ENCODE measurements at regions not wholly inside any gene's neighbourhood (a gene's known extent, or its start where the extent isn't known, plus 50 kb on each side); places are given as distances from the start of the nearest gene placed in this dataset.
A peak's percentile ranks its signal among the peaks of the same experiment; 100 is the strongest.

GRCh38 chr2:60385648-60386047 lies 167.8 kb downstream of the BCL11A start:
- no peak for DNase-seq
- Histone ChIP-seq H4K5ac (ENCODE audit: low read length) (no peak overlapping the region), H4K8ac (ENCODE audit: low read depth, low read length) (no peak overlapping the region), H3K4ac (ENCODE audit: low read depth, low read length) (no peak overlapping the region), H2BK5ac (ENCODE audit: low read length) (no peak overlapping the region), H3K4me1 (ENCODE audit: control insufficient read depth, low read depth, low read length) (no peaks in the 10 kb centered on the region), H3K4me3 (ENCODE audit: low read length) (no peak overlapping the region), H3K9ac (ENCODE audit: low read length) (no peak overlapping the region), H3K79me1 (ENCODE audit: low read length) (no peaks in the 10 kb centered on the region), H3K27ac (ENCODE audit: low read depth, low read length) (no peak overlapping the region), H3K18ac (ENCODE audit: low read length) (no peak overlapping the region), H2BK15ac (replicated peaks; ENCODE audit: low read depth) (no peak overlapping the region), H3K36me3 (ENCODE audit: control insufficient read depth, insufficient read depth, low read length) (no peaks in the 10 kb centered on the region), H3K27me3 (ENCODE audit: insufficient read depth, low read length, poor library complexity) (no peaks in the 10 kb centered on the region), H3K23ac (ENCODE audit: low read length) (no peak overlapping the region), H3K4me2 (ENCODE audit: low read length) (no peak overlapping the region), H2BK120ac (ENCODE audit: low read depth, low read length) (no peak overlapping the region), H3K56ac (ENCODE audit: low read length) (no peak overlapping the region), H2AK5ac (ENCODE audit: low read length) (no peak overlapping the region), H3K79me2 (ENCODE audit: control insufficient read depth, insufficient read depth, low read length) (no peaks in the 10 kb centered on the region)
- no CpG with 5 or more reads among the region's 5 CpGs for WGBS (ENCODE audit: extremely low coverage, insufficient coverage, low lambda C conversion rate)

GRCh38 chr2:60383401-60384143 lies 169.9 kb downstream of the BCL11A start:
- Histone ChIP-seq H3K79me1 (ENCODE audit: low read length) (no peaks in the 10 kb centered on the region), H3K4me3 (ENCODE audit: low read length) (no peak overlapping the region), H3K18ac (ENCODE audit: low read length) (no peak overlapping the region), H4K5ac (ENCODE audit: low read length) (no peak overlapping the region), H3K9ac (ENCODE audit: low read length) (no peak overlapping the region), H3K36me3 (ENCODE audit: control insufficient read depth, insufficient read depth, low read length) (no peaks in the 10 kb centered on the region), H3K4me1 (ENCODE audit: control insufficient read depth, low read depth, low read length) (no peaks in the 10 kb centered on the region), H3K4me2 (ENCODE audit: low read length) (no peak overlapping the region), H3K56ac (ENCODE audit: low read length) (no peak overlapping the region), H3K4ac (ENCODE audit: low read depth, low read length) (no peak overlapping the region), H4K8ac (ENCODE audit: low read depth, low read length) (no peak overlapping the region), H3K27me3 (ENCODE audit: insufficient read depth, low read length, poor library complexity) (no peaks in the 10 kb centered on the region), H2BK120ac (ENCODE audit: low read depth, low read length) (no peak overlapping the region), H2AK5ac (ENCODE audit: low read length) (no peak overlapping the region), H2BK5ac (ENCODE audit: low read length) (no peak overlapping the region), H3K27ac (ENCODE audit: low read depth, low read length) (no peak overlapping the region), H2BK15ac (replicated peaks; ENCODE audit: low read depth) (no peak overlapping the region), H3K79me2 (ENCODE audit: control insufficient read depth, insufficient read depth, low read length) (no peaks in the 10 kb centered on the region), H3K23ac (ENCODE audit: low read length) (no peak overlapping the region)
- DNase-seq, result no peak
- WGBS (ENCODE audit: extremely low coverage, insufficient coverage, low lambda C conversion rate), result no CpG with 5 or more reads among the region's 6 CpGs

DNA sequence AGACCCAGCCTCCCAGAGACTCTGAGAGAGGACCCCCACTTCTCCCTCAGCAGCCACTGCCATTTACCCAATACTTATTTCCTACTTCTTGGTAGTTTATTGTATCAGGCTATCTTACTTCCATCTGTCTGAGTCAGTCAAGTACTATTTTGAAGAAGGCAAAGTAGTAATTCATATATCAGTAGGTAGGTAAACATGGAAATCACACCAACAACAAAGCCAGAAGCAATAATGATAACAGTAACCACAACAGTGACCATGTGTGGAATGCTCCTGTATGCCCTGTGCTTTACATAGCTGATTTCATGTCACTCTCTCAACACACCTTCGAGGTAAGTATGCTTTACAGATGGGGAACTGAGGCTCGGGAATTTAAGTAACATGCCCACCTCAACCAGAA lies 173.0 kb downstream of the BCL11A start:
- Histone ChIP-seq H3K56ac (ENCODE audit: low read length) (no peak overlapping the region), H3K79me2 (ENCODE audit: control insufficient read depth, insufficient read depth, low read length) (no peaks in the 10 kb centered on the region), H3K27me3 (ENCODE audit: insufficient read depth, low read length, poor library complexity) (no peaks in the 10 kb centered on the region), H3K18ac (ENCODE audit: low read length) (no peak overlapping the region), H2AK5ac (ENCODE audit: low read length) (no peak overlapping the region), H3K23ac (ENCODE audit: low read length) (no peak overlapping the region), H3K36me3 (ENCODE audit: control insufficient read depth, insufficient read depth, low read length) (no peaks in the 10 kb centered on the region), H3K79me1 (ENCODE audit: low read length) (no peaks in the 10 kb centered on the region), H3K9ac (ENCODE audit: low read length) (no peak overlapping the region), H4K8ac (ENCODE audit: low read depth, low read length) (no peak overlapping the region), H3K27ac (ENCODE audit: low read depth, low read length) (no peak overlapping the region), H3K4me3 (ENCODE audit: low read length) (no peak overlapping the region), H3K4ac (ENCODE audit: low read depth, low read length) (no peak overlapping the region), H3K4me1 (ENCODE audit: control insufficient read depth, low read depth, low read length) (no peaks in the 10 kb centered on the region), H2BK5ac (ENCODE audit: low read length) (no peak overlapping the region), H2BK15ac (replicated peaks; ENCODE audit: low read depth) (no peak overlapping the region), H2BK120ac (ENCODE audit: low read depth, low read length) (no peak overlapping the region), H3K4me2 (ENCODE audit: low read length) (no peak overlapping the region), H4K5ac (ENCODE audit: low read length) (no peak overlapping the region)
- peak; percentile 32 for DNase-seq
- no CpG with 5 or more reads among the region's 2 CpGs for WGBS (ENCODE audit: extremely low coverage, insufficient coverage, low lambda C conversion rate)

DNA sequence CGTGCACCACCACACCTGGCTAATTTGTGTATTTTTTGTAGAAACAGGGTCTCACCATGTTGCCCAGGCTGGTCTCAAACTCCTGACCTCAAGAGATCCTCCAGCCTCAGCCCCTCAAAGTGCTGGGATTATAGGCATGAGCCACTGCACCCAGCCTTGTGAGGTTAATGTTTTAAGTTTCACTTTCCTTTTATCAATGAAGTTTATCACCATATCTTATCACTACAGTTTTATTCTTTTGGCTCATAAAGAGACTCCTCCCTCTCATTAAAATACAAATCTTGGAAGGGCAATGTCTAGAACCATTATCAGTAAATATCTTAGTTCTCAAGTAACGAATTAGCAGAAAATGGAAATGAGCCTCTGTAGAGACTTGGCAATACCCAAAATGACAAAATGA lies 173.8 kb downstream of the BCL11A start:
- Histone ChIP-seq H3K4me1 (ENCODE audit: control insufficient read depth, low read depth, low read length) (peaks cover 2% of the 10 kb centered on the region), H3K79me2 (ENCODE audit: control insufficient read depth, insufficient read depth, low read length) (no peaks in the 10 kb centered on the region), H3K27ac (ENCODE audit: low read depth, low read length) (no peak overlapping the region), H3K4me3 (ENCODE audit: low read length) (no peak overlapping the region), H3K18ac (ENCODE audit: low read length) (no peak overlapping the region), H3K4me2 (ENCODE audit: low read length) (no peak overlapping the region), H3K27me3 (ENCODE audit: insufficient read depth, low read length, poor library complexity) (no peaks in the 10 kb centered on the region), H2AK5ac (ENCODE audit: low read length) (no peak overlapping the region), H3K9ac (ENCODE audit: low read length) (no peak overlapping the region), H3K56ac (ENCODE audit: low read length) (no peak overlapping the region), H3K23ac (ENCODE audit: low read length) (no peak overlapping the region), H3K79me1 (ENCODE audit: low read length) (no peaks in the 10 kb centered on the region), H4K5ac (ENCODE audit: low read length) (no peak overlapping the region), H3K36me3 (ENCODE audit: control insufficient read depth, insufficient read depth, low read length) (no peaks in the 10 kb centered on the region), H2BK120ac (ENCODE audit: low read depth, low read length) (no peak overlapping the region), H4K8ac (ENCODE audit: low read depth, low read length) (no peak overlapping the region), H2BK5ac (ENCODE audit: low read length) (no peak overlapping the region), H3K4ac (ENCODE audit: low read depth, low read length) (no peak overlapping the region), H2BK15ac (replicated peaks; ENCODE audit: low read depth) (no peak overlapping the region)
- DNase-seq, result no peak
- WGBS (ENCODE audit: extremely low coverage, insufficient coverage, low lambda C conversion rate), result no CpG with 5 or more reads among the region's 2 CpGs

DNA sequence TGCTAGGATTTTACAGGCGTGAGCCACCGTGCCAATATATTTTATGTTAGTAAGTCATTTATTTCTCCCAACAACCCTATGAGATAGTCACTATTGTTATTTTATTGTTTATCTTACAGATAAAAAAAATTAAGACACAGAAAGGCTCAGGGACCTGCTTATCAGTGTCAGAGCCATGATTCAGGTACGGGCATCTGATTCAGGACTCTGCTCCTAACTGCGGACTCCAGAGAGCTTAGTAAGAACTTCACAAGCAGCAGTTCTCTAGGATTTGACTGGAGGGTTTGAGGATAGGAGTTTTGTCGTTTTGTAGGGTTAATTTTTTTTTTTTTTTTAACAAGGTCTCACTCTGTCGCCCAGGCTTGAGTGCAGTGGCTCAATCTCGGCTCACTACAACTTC lies 174.2 kb downstream of the BCL11A start:
- no peak overlapping the region for H2BK15ac ChIP-seq (replicated peaks; ENCODE audit: low read depth)
- no peaks in the 10 kb centered on the region for H3K79me1 ChIP-seq (ENCODE audit: low read length)
- no peak overlapping the region for H3K27ac ChIP-seq (ENCODE audit: low read depth, low read length)
- H3K36me3 ChIP-seq (ENCODE audit: control insufficient read depth, insufficient read depth, low read length), result no peaks in the 10 kb centered on the region
- H3K23ac ChIP-seq (ENCODE audit: low read length), result no peak overlapping the region
- H3K56ac ChIP-seq (ENCODE audit: low read length), result no peak overlapping the region
- H3K18ac ChIP-seq (ENCODE audit: low read length), result no peak overlapping the region
- no peak overlapping the region for H4K5ac ChIP-seq (ENCODE audit: low read length)
- no peak overlapping the region for H3K4ac ChIP-seq (ENCODE audit: low read depth, low read length)
- H3K4me3 ChIP-seq (ENCODE audit: low read length), result no peak overlapping the region
- no peak overlapping the region for H3K9ac ChIP-seq (ENCODE audit: low read length)
- H3K27me3 ChIP-seq (ENCODE audit: insufficient read depth, low read length, poor library complexity), result no peaks in the 10 kb centered on the region
- peaks cover 2% of the 10 kb centered on the region for H3K4me1 ChIP-seq (ENCODE audit: control insufficient read depth, low read depth, low read length)
- no peaks in the 10 kb centered on the region for H3K79me2 ChIP-seq (ENCODE audit: control insufficient read depth, insufficient read depth, low read length)
- DNase-seq, result no peak
- H4K8ac ChIP-seq (ENCODE audit: low read depth, low read length), result no peak overlapping the region
- no peak overlapping the region for H2BK120ac ChIP-seq (ENCODE audit: low read depth, low read length)
- H2BK5ac ChIP-seq (ENCODE audit: low read length), result no peak overlapping the region
- WGBS (ENCODE audit: extremely low coverage, insufficient coverage, low lambda C conversion rate), result no CpG with 5 or more reads among the region's 7 CpGs
- H2AK5ac ChIP-seq (ENCODE audit: low read length), result no peak overlapping the region
- no peak overlapping the region for H3K4me2 ChIP-seq (ENCODE audit: low read length)

DNA sequence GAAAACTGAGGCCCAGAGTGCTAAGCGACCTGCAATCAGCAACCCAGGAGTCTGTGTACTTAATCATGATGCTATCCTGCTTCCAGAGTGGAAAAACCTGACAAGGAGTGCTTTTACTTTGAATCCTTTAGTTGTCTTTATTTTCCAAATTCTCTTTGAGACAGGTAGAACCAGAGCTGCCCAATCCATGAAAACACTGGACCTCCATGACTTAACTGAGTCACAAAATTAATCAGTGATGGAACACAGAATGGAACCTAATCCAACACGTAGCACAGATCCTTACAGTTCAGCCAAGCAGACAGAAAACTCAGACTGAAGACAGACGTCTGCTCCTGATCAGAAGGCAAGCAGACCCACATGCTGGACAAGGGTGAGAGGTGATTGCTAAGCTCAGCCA lies 175.6 kb downstream of the BCL11A start:
- Histone ChIP-seq H3K18ac (ENCODE audit: low read length) (no peak overlapping the region), H3K4ac (ENCODE audit: low read depth, low read length) (no peak overlapping the region), H3K79me1 (ENCODE audit: low read length) (no peaks in the 10 kb centered on the region), H3K4me3 (ENCODE audit: low read length) (no peak overlapping the region), H2BK120ac (ENCODE audit: low read depth, low read length) (no peak overlapping the region), H2BK5ac (ENCODE audit: low read length) (no peak overlapping the region), H3K27me3 (ENCODE audit: insufficient read depth, low read length, poor library complexity) (no peaks in the 10 kb centered on the region), H2BK15ac (replicated peaks; ENCODE audit: low read depth) (no peak overlapping the region), H3K36me3 (ENCODE audit: control insufficient read depth, insufficient read depth, low read length) (no peaks in the 10 kb centered on the region), H3K23ac (ENCODE audit: low read length) (no peak overlapping the region), H3K4me2 (ENCODE audit: low read length) (no peak overlapping the region), H4K5ac (ENCODE audit: low read length) (no peak overlapping the region), H3K9ac (ENCODE audit: low read length) (no peak overlapping the region), H3K4me1 (ENCODE audit: control insufficient read depth, low read depth, low read length) (peaks cover 2% of the 10 kb centered on the region), H3K56ac (ENCODE audit: low read length) (no peak overlapping the region), H3K27ac (ENCODE audit: low read depth, low read length) (no peak overlapping the region), H3K79me2 (ENCODE audit: control insufficient read depth, insufficient read depth, low read length) (no peaks in the 10 kb centered on the region), H2AK5ac (ENCODE audit: low read length) (no peak overlapping the region), H4K8ac (ENCODE audit: low read depth, low read length) (no peak overlapping the region)
- DNase-seq, result no peak
- no CpG with 5 or more reads among the region's 3 CpGs for WGBS (ENCODE audit: extremely low coverage, insufficient coverage, low lambda C conversion rate)

Data from mesendoderm (in vitro differentiated cells).